ENCODE measurements at regions not wholly inside any gene's neighbourhood (a gene's known extent, or its start where the extent isn't known, plus 50 kb on each side); places are given as distances from the start of the nearest gene placed in this dataset.
"Not testable (repeated sequence)": the region's sequence is repeated elsewhere in the genome, so short reads cannot be mapped to it uniquely, and the experiment has no call there.

DNA sequence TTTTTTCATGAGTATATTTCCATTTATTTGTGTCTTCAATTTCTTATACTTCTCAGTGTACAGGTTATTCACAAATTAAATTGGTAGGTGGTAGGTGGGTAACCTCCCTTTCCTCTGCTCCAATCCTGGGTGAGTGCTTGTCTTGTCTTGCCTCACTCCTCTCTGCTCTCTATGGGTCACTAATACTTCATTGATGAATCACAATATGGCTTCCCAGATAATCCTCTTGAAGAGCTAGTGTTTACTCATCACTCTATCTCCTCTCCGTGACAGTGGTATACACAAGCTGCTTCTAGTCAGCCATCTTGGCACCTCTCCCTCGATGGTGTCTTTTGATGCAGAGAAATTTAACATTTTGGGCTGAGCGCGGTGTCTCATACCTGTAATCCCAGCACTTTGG lies 331.8 kb upstream of the NMUR2 start:
- no peak for DNase-seq (ENCODE audit: extremely low spot score, unreplicated experiment)
- Mint-ChIP-seq H3K36me3 (ENCODE audit: unreplicated experiment) (no peaks in the 10 kb centered on the region), H3K4me3 (ENCODE audit: unreplicated experiment) (no peak overlapping the region), H3K9me3 (ENCODE audit: unreplicated experiment) (peaks cover 18% of the 10 kb centered on the region), H3K4me1 (ENCODE audit: unreplicated experiment) (no peaks in the 10 kb centered on the region), H3K27ac (ENCODE audit: unreplicated experiment) (no peak overlapping the region), H3K27me3 (ENCODE audit: unreplicated experiment) (peaks cover 2% of the 10 kb centered on the region)
- TF ChIP-seq, protein P1, sequence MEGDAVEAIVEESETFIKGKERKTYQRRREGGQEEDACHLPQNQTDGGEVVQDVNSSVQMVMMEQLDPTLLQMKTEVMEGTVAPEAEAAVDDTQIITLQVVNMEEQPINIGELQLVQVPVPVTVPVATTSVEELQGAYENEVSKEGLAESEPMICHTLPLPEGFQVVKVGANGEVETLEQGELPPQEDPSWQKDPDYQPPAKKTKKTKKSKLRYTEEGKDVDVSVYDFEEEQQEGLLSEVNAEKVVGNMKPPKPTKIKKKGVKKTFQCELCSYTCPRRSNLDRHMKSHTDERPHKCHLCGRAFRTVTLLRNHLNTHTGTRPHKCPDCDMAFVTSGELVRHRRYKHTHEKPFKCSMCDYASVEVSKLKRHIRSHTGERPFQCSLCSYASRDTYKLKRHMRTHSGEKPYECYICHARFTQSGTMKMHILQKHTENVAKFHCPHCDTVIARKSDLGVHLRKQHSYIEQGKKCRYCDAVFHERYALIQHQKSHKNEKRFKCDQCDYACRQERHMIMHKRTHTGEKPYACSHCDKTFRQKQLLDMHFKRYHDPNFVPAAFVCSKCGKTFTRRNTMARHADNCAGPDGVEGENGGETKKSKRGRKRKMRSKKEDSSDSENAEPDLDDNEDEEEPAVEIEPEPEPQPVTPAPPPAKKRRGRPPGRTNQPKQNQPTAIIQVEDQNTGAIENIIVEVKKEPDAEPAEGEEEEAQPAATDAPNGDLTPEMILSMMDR (IDR thresholded peaks at IDR 0.05) = no peak

DNA sequence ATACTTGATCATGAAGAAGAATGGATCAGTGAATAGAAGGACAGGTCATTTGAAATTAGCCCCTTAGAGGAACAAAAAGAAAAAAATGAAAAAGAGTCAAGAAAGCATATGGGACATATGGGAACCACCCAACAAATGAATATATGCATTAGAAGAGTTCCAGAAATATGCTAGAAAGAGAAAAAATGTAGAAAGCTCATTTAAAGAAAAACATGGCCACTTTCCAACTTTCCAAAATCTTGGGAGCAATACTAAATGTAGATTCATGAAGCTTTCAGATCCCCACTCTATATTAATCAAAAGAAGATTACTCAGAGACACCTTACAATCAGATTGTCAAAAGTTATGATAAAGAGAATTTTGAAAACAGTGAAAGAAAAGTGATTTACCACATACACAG lies 334.8 kb upstream of the NMUR2 start:
- no peak overlapping the region for H3K4me3 Mint-ChIP-seq (ENCODE audit: unreplicated experiment)
- no peaks in the 10 kb centered on the region for H3K4me1 Mint-ChIP-seq (ENCODE audit: unreplicated experiment)
- no peak for DNase-seq (ENCODE audit: extremely low spot score, unreplicated experiment)
- H3K27ac Mint-ChIP-seq (ENCODE audit: unreplicated experiment) = no peak overlapping the region
- no peaks in the 10 kb centered on the region for H3K27me3 Mint-ChIP-seq (ENCODE audit: unreplicated experiment)
- no peaks in the 10 kb centered on the region for H3K36me3 Mint-ChIP-seq (ENCODE audit: unreplicated experiment)
- H3K9me3 Mint-ChIP-seq (ENCODE audit: unreplicated experiment) = peaks cover 18% of the 10 kb centered on the region
- TF ChIP-seq, protein P1 (IDR thresholded peaks at IDR 0.05) = no peak

DNA sequence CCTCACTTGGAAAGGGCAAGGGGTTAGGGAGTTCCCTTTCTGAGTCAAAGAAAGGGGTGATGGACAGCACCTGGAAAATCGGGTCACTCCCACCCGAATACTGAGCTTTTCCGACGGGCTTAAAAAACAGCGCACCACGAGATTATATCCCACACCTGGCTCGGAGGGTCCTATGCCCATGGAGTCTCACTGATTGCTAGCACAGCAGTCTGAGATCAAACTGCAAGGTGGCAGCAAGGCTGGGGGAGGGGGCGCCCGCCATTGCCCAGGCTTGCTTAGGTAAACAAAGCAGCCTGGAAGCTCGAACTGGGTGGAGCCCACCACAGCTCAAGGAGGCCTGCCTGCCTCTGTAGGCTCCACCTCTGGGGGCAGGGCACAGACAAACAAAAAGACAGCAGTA lies 336.0 kb upstream of the NMUR2 start:
- H3K4me1 Mint-ChIP-seq (ENCODE audit: unreplicated experiment); H3K27ac Mint-ChIP-seq (ENCODE audit: unreplicated experiment); H3K36me3 Mint-ChIP-seq (ENCODE audit: unreplicated experiment); H3K27me3 Mint-ChIP-seq (ENCODE audit: unreplicated experiment); DNase-seq (ENCODE audit: extremely low spot score, unreplicated experiment); H3K4me3 Mint-ChIP-seq (ENCODE audit: unreplicated experiment): not testable (repeated sequence)
- H3K9me3 Mint-ChIP-seq (ENCODE audit: unreplicated experiment) = peaks cover 16% of the 10 kb centered on the region

DNA sequence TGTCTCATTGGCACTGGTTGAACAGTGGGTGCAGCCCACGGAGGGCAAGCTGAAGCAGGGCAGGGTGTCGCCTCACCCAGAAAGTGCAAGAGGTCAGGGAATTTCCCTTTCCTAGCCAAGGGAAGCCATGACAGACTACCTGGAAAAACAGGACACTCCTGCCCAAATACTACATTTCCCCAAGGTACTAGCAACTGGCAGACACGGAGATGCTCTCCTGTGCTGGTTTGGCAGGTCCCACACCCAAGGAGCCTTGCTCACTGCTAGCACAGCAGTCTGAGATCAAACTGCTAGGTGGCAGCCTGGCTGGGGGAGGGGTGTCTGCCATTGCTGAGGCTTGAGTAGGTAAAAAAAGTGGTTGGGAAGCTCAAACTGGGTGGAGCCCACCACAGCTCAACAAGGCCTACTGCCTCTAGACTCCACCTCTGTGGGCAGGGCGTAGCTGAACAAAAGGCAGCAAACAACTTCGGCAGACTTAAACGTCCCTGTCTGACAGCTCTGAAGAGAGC lies 382.7 kb upstream of the NMUR2 start:
- not testable (repeated sequence) for H3K27ac Mint-ChIP-seq (ENCODE audit: unreplicated experiment); DNase-seq (ENCODE audit: extremely low spot score, unreplicated experiment); H3K27me3 Mint-ChIP-seq (ENCODE audit: unreplicated experiment); H3K4me3 Mint-ChIP-seq (ENCODE audit: unreplicated experiment); H3K4me1 Mint-ChIP-seq (ENCODE audit: unreplicated experiment); H3K36me3 Mint-ChIP-seq (ENCODE audit: unreplicated experiment)
- peaks cover 18% of the 10 kb centered on the region for H3K9me3 Mint-ChIP-seq (ENCODE audit: unreplicated experiment)

DNA sequence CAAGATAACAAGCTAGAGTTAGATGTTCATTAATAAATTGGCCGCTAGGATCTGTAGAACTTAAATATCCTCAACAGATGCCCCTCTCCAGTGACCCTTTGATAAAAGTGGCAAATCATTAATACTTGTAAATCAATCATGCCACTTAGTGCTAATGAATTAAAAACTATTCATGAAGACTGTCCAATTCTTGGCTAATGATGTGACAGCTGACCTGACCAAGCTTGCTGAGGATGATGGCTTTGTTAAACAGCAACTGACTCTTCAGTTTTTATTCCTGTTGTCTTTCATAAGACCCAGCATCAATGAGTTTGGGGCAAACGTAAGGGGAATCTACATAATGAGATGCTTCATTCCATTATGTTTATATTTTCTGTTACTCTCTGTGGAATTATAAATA lies 396.8 kb upstream of the NMUR2 start:
- Mint-ChIP-seq H3K27ac (ENCODE audit: unreplicated experiment) (no peak overlapping the region), H3K9me3 (ENCODE audit: unreplicated experiment) (no peaks in the 10 kb centered on the region), H3K4me1 (ENCODE audit: unreplicated experiment) (no peaks in the 10 kb centered on the region), H3K27me3 (ENCODE audit: unreplicated experiment) (no peaks in the 10 kb centered on the region), H3K4me3 (ENCODE audit: unreplicated experiment) (no peak overlapping the region), H3K36me3 (ENCODE audit: unreplicated experiment) (no peaks in the 10 kb centered on the region)
- TF ChIP-seq, protein P1 (IDR thresholded peaks at IDR 0.05) = no peak
- no peak for DNase-seq (ENCODE audit: extremely low spot score, unreplicated experiment)

DNA sequence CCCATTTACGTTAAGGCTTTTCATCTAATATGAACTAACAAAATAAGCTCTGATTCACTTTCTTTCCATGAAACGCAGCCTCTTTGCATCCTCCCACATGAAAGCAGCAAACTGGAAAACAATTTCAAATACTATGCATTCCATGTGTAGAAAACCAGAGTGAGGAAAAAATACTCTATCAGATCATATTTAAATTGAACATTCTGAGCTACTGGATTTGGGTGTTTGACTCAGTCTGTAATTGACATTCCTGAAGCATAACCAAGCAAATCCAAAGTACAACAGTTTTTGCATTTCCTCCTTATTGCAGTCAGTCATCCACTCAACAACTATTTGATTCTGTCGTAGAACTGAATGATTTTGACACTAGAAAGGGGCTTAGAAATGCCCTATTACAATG lies 399.1 kb upstream of the NMUR2 start:
- DNase-seq (ENCODE audit: extremely low spot score, unreplicated experiment) = no peak
- H3K4me1 Mint-ChIP-seq (ENCODE audit: unreplicated experiment) = no peaks in the 10 kb centered on the region
- H3K27me3 Mint-ChIP-seq (ENCODE audit: unreplicated experiment) = no peaks in the 10 kb centered on the region
- H3K4me3 Mint-ChIP-seq (ENCODE audit: unreplicated experiment) = no peak overlapping the region
- H3K9me3 Mint-ChIP-seq (ENCODE audit: unreplicated experiment) = no peaks in the 10 kb centered on the region
- no peak overlapping the region for H3K27ac Mint-ChIP-seq (ENCODE audit: unreplicated experiment)
- TF ChIP-seq, protein P1 (IDR thresholded peaks at IDR 0.05) = no peak
- H3K36me3 Mint-ChIP-seq (ENCODE audit: unreplicated experiment) = no peaks in the 10 kb centered on the region

All from osteocyte (in vitro differentiated cells).